Body of pancreas (tissue), 4 donors: ENCODE measurements at regions not wholly inside any gene's neighbourhood (a gene's known extent, or its start where the extent isn't known, plus 50 kb on each side); places are given as distances from the start of the nearest gene placed in this dataset.

Experiments
- CTCF ChIP-seq, 7 experiments: fragments of 450-650 bp in 4 of 7; fragments of 200-600 bp in 3 of 7; sonication (generic) in 3 of 7; IDR thresholded peaks; one replicate each; pipeline ENCODE4 v1.5.1; 2016 to 2019; ENCODE audit warnings: antibody characterized with exemption in 7 of 7
- POLR2A ChIP-seq, 3 donors: fragments of 450-650 bp; IDR thresholded peaks; one replicate each; pipeline ENCODE4 v1.6.1; 2016; ENCODE audit warnings: antibody characterized with exemption in 3 of 3, mild to moderate bottlenecking in 2 of 3

- no peak for TF ChIP-seq POLR2A (IDR thresholded peaks at IDR 0.05)
- no peak for TF ChIP-seq CTCF (IDR thresholded peaks at IDR 0.05)
Observed at GRCh38 chr2:155100261-155100660, 401.8 kb downstream of the KCNJ3 start.
